GM19043 (cell line): ENCODE measurements at regions not wholly inside any gene's neighbourhood (a gene's known extent, or its start where the extent isn't known, plus 50 kb on each side); places are given as distances from the start of the nearest gene placed in this dataset.
A peak's percentile ranks its signal among the peaks of the same experiment; 100 is the strongest.
"Not testable (repeated sequence)": the region's sequence is repeated elsewhere in the genome, so short reads cannot be mapped to it uniquely, and the experiment has no call there.

Experiments
- ATAC-seq: cut with Tn5 transposase; IDR thresholded peaks from one replicate; pipeline ENCODE4 v1.9.1; 2021; ENCODE audit warnings: low read depth; ENCODE audit not compliant: unreplicated experiment

DNA sequence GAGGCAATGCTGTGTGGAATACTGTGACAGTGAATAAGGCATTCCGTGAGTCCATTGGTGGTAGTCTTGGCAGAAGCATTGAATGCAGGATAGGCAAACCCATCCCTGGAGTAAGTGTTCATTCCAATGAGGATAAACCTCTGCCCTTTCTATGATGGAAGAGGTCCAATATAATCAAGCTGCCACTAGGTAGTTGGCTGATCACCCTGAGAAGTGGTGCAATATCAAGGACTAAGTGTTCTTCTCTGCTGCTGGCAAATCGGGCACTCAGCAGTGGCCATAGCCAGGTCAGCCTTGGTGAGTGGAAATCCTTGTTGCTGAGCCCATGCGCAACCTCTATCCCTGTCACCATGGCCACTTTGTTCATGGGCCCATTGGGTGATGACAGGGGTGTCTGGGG, 70.1 kb downstream of the FBXO4 start:
- ATAC-seq: no peak

DNA sequence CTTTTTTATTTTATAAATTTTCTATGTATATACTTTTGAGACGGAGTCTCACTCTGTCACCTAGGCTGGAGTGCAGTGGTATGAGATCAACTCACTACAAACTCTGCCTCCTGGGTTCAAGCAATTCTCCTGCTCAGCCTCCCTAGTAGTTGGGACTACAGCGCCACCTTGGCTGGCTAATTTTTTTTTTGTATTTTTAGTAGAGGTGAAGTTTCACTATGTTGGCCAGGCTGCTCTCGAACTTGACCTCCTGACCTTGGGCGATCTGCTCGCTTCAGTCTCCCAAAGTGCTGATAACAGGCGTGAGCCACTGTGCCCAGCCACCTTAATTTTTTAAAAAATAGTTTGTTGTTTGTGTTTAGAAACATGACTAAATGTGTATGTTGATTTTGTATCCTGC, 76.6 kb downstream of the FBXO4 start:
- ATAC-seq: no peak

DNA sequence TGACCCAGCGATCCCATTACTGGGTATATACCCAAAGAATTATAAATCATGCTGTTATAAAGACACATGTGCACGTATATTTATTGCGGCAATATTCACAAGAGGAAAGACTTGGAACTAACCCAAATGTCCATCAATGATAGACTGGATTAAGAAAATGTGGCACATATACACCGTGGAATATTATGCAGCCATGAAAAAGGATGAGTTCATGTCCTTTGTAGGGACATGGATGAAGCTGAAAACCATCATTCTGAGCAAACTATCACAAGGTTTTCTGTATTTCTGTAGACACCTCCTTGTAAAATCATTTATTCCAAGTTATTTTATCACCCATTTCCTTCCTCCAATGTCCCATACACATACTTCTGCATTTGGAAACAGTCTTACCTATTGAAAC, 78.8 kb downstream of the FBXO4 start:
- ATAC-seq: not testable (repeated sequence)

DNA sequence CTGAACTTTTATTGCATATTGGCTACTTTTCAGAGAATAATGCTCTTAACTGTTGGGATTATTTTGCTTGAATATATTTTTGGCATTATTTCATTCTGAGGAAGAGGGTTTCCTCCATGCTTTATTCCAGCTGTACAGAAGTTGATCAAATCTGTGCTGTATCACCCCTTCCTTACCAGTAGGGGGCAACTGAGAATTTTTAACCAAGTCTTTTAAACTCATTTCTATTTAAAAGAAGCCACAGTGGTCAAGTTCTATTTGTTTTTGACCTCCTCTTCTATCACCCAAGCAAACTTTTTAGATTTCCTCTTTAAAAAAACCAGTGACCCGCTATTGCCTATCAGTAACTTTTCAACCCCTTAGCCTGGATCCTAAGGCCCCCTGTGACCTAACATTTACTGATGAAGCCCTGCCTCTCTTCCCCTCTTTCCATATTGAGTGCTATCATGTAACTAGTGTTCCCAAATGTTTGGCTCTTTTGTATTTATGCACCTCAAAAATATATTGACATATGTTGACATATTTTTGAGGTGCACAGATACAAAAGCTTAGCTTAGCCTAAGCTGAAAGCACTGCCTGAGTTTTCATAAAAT, 80.6 kb downstream of the FBXO4 start:
- ATAC-seq: peak; percentile 65

DNA sequence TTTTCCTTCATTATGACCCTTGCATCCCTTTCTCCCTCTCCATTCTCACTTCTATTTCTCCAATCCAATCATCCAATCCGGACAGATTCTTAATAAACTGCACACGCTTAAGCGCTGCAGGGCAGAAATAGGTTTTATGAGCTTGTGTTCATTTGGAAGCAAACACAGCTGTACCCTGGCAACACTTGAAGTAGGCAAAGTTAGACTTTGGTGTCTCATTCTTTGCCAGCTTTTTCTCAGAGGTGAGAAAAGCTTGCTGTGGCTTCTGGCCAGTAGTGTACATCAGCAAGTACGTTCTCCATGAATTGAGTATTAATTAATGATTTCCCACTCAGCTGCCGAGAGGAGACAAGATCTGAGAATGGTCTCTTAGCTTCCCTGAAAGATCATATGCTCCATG, 88.5 kb downstream of the FBXO4 start:
- ATAC-seq: no peak

DNA sequence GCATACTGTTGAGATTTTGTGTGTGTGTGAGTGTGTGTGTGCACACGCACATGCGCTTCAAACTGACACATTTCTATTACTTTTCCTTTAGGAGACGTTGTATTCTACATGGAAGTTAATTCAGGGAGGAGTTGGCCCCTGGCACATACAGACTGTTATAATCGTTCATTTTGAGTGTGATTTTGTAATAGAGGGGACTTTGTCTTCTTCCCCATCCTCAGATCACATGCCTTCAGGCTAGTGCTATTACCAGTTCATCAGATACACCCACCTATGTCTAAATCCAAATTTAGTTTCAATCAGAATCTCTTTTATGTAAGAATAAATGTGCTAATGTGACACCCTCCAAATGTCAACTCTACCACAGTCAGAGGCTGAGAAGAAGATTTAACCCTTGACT, 90.2 kb downstream of the FBXO4 start:
- no peak for ATAC-seq

DNA sequence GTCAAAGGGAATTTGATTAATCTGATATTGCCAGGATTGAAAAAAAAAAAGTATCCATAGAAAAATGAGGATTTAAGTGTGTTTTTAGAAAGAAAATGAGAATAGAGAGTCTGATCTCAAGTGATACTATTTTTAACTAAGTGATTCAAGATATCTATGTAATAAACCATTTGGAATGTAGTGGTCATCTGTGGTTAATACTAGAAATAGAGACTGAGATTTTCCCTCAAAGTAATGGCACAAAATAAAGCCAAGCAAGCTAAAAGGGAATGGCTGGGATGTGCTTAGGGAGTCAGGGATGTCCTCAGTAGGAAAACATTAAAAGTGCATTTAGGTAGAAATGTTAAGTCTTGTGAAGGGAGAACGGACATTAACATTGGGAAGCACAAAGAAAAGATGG, 90.6 kb downstream of the FBXO4 start:
- no peak for ATAC-seq

DNA sequence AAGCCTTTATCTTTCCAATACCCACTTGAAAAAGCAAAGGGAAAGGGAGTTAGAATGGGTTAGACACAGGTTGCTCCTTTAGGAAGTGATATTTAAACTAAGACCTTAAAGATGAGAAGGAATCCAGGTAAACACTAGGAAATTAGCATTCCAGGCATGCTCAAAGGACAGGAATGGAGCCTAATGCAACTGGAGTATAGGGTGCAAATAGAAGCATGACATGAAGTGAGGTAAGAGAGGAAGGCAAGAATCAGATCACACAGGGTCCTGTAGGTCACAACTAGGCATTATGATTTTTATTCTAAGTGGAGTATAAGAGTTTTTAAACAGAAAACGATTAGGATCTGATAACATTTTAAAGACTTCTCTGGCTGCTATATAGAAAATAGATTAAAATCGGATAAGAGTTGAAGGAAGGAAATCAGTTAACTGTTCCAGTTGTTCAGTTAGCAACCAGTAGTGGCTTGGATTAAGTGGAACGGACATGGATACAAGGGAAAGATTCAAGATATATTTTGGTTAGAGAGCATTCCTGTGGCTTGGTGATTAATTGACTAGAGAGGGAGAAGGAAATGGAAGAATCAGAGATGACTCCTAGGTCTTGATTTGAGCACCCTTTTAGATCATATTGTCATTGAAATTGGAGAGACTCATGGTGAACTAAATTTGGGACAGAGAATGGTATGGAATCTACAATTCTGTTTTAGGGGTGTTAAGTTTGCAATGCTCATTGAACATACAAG, 95.9 kb downstream of the FBXO4 start:
- ATAC-seq: no peak

DNA sequence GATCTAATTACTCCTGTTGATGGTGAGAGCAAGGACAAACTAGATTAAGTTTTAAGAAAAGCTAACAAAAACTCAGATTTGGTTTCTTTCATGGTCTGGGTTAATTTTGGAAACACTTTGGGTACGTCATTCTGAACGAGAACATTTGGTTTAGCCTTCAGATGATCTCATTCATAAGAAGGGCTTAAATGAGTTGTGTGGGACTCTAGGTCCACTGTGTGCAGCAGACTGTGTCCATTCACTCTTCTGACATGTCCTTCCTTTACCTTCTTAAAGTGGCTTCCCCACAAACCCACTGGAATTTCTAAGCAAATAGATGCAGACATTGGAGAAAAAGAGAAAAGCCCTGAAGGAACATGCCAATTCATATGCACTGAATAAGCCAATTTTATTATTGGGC, 96.8 kb downstream of the FBXO4 start:
- no peak for ATAC-seq

DNA sequence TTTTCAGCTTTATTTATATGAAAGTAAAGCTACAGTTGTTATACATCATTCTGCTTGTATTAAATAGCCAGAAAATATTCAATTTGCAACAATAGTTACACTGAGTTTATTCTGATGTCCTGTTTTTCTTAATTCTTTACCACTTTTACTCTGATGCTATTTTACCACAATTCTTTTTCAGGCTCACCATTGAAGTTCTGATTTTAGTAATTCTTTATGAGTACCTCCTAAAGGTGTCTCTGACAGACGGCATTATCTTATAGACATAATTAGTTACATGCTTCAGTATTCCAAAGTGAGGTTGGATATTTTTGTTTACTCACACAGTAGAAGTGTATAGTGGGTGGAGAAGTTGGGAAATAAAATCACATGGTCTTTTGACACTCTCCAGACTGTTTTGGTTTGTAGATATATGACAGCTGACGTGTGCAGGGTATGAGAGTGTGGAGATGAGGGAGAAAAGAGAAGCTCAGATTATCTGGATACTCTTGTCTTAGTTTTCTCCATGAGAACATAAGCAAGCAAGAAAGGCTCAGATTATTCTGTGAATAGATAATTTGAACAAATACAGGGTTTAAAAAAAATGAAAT, 97.4 kb downstream of the FBXO4 start:
- no peak for ATAC-seq

DNA sequence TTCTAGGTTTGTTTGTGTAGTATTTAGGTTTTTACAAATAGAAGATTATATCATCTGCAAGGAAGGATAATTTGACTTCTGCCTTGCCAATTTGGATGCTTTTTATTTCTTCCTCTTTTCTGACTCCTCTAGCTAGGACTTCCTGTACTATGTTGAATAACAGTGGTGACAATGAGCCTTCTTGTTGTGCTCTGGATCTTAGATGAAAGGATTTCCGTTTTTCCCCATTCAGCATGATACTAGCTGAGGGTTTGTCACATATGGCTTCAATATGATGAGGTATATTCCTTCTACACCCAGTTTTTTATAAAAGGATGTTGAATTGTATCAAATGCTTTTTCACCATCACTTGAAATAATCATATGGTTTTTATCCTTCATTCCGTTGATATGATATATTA, 101.4 kb downstream of the FBXO4 start:
- no peak for ATAC-seq

DNA sequence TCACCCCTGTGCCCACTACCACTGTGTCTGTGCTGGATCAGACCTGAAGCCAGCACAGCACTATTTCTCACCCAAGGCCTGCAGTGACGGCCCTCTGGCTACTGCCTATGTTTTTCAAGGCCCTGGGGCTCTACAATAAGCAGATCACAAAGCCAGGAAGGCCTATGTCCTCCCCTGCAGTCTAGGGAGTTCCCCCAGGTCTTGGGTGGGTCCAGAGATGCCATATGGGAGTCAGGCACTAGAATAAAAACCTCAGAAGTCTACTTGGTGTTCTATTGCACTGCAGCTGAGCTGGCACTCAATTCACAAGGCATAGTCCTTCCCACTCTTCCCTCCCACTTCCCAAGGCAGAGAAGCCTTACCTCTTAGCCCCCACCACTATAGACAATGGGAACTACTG, 107.1 kb downstream of the FBXO4 start:
- no peak for ATAC-seq

DNA sequence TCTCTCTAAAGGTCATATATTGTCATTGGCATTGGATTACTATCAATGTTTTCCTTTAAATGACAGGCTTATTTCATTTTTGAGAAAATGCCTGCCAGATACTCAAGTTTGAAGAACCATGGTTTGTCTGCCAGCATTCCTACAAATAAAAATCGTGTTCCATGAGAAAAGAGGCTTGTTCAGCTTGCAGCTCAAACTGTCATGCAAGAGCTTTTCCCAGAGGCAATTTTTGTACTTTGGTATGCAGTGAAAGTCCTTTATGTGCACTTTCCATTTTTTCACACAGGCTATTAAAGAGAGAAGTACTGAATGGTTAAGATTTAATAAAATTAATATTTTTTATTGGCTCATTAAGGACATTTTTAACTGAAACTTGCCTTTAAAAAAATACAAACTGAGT, 110.4 kb downstream of the FBXO4 start:
- ATAC-seq: no peak

DNA sequence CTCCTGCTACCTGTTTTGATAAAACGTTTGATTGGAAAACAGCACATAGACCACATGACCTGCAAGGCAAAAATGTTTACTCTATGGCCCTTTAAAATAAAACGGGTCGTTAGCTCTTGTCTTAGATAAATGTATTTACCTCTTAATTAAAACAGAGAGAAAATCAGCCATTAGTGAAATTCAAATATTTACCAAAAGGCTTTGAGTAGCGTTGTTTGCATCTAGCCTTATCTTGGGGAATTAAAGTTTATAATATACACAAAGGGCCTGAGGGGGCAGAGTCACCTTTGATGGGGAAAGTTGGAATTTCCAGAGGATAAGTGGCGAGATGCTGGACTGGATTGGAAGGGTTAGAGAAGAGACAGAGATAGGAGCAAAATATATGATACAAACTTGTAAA, 111.3 kb downstream of the FBXO4 start:
- no peak for ATAC-seq

DNA sequence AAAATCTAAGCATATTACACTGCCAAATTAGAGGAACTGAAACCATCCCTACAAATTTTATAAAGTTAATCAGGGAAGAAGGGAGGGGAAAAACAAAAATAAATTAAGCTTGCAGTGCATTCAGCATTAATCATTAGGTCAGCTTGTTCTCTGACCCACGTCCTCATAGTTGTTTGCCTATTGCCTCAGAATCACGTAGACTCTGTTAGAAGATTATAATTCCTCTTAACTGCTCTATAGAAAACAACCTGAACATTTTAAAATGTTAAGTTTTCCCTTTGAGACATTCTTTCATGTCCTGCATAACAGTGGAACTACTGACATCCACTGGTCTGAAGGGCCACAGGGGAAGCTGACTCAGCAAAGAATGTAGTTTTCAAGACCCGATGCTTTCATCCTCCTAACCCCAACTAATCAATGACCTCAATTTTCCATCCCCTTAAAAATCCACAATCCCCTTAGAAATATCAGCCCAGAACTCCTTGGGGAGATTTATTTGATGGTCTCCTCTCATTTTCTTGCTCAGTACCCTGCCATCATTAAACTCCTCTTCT, 112.4 kb downstream of the FBXO4 start:
- no peak for ATAC-seq

DNA sequence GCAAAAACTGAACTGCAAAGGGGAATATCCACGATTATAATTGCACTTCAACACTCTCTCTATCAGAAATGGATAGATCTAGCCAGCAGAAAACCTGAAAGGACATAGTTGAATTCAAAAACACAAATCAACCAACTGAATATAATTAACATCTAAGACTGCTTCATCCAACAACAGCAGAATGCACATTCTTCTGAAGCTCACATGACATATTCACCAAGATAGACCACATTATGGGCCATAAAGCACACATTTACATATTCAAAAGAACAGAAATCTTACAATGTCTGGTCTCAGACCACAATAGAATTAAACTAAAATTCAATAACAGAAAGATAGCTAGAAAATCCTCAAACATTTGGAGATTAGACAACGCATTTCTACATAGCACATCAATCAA, 118.3 kb downstream of the FBXO4 start:
- no peak for ATAC-seq

DNA sequence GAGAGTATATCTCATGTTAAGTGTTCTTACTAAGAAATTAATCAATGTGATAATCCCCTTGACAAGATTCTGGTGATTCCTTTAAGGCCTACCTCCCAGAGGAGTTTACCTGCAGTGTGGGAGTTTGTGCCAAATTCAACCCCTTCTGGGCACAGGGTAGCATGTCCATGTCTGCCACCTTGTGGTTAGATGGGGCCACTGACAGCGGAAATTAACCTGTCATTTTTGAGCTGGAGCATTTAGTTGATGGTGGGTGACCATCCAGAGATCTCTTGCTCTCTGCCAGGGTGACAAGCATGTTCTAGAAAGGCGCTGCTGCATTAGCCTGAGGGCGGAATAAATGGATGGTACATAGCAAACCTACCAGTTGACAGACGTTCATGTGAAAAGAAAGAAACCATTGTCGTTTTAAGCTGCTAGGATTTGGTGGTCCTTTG, 132.2 kb downstream of the FBXO4 start:
- peak; percentile 87 for ATAC-seq

DNA sequence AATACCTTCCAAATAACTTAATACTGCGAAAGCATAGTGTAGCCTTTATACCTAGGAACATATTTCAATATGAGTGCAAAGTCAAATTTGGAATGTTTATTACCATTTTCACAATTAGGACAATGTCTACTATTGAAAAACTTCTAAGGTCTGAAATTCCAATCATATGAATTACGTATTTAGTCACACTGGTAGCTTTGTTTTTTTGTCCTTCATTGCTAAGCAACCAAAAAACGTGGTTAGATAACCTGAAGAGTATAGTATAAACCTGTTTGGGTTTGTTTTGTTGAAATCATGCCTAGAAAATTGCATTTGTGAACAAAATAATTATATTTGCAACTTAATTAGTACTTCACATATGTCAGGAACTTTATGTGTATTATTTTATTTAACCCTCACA, 134.2 kb downstream of the FBXO4 start:
- ATAC-seq: no peak

DNA sequence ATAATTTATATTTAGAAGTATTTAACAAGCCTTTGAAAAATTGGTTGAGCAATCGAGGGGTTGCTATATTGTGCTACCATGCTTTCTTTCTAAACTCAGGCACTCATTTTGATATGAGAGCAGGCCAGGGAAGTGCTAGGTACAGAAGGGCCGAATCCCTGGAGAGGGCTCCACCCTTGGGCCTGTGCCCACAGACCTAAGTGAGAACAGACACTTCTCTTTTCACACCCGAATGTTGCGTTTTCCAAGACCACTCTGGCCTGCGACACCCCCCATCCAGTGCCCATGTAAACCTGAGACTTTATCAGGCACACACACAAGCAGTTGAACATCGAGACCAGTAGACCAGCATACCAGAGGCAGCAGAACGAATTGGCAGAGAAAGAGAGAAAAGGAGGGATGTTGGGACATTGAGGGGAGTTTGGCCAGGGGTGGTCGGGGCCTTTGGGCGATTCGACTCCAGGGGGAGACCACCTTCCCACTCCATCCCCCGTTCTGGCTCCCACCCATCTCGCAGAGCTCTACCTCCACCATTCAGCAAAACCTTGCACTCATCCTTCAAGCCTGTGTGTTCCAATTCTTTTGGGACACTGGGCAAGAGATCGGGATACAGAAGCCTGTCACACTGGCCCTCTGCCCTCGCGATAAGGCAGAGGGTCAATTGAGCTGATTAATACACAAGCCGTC, 134.8 kb downstream of the FBXO4 start:
- no peak for ATAC-seq

DNA sequence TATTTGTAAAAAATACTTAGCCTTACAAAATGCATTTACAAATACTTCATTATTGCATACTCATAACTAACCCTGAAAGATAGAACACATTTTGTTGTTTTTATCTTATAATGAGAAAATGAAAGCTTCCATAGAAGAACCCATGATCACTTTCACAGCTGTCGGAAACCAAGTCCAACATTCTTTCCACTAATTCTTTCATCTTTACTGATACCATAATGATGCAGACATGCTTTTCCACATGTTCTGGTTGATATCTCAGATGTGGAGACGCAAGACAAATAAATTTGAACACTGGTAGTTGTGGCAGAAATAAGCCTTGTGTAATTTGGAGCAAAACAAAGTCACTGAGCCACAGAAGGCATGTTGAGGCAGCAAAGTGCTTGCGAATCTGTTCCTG, 136.0 kb downstream of the FBXO4 start:
- ATAC-seq: no peak

DNA sequence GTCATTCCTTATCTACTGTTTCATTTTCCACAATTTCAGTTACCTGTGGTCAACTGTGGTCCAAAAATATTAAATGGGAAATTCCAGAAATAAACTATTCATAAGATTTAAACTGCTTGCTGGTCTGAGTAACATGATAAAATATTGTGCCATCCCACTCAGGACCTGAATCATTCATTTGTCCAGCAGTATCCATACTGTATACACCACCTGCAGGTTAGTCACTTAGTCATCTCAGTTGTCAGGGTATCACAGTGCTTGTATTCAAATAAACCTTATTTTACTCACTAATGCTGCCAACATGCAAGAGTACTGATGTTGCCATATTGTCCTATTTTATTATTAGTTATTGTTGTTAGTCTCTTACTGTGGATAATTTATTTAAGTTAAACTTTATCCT, 139.7 kb downstream of the FBXO4 start:
- no peak for ATAC-seq
